HepG2 (cell line): ENCODE measurements at regions not wholly inside any gene's neighbourhood (a gene's known extent, or its start where the extent isn't known, plus 50 kb on each side); places are given as distances from the start of the nearest gene placed in this dataset.

Experiments used
- ATRX ChIP-seq: sonication (generic); formaldehyde crosslinking; IDR thresholded peaks from 2 replicates; pipeline ENCODE4 v1.4.0; 2020; ENCODE audit warnings: missing genetic modification reagents, borderline replicate concordance
- BORCS8-MEF2B ChIP-seq: sonication (generic); formaldehyde crosslinking; IDR thresholded peaks from 2 replicates; pipeline ENCODE4 v1.8.0; 2022; ENCODE audit warnings: mild to moderate bottlenecking, missing genetic modification reagents
- HMG20B ChIP-seq: conservative IDR thresholded peaks from 2 replicates; pipeline ENCODE4 v1.6.1; 2016; ENCODE audit warnings: missing genetic modification reagents, missing compliant biosample characterization
- HOXA7 ChIP-seq: sonication (generic); formaldehyde crosslinking; IDR thresholded peaks from 2 replicates; pipeline ENCODE4 v1.8.1; 2022; ENCODE audit warnings: mild to moderate bottlenecking, missing genetic modification reagents, moderate library complexity
- IRF2 ChIP-seq: IDR thresholded peaks from 2 replicates; pipeline ENCODE4 v1.6.1; 2018; ENCODE audit warnings: missing genetic modification reagents, missing compliant biosample characterization
- MBD4 ChIP-seq: IDR thresholded peaks from 2 replicates; pipeline ENCODE4 v1.6.1; 2012; ENCODE audit warnings: low read length, inconsistent platforms, borderline replicate concordance
- MBNL3 ChIP-seq: fragments of 250-450 bp; sonication (Bioruptor Pico); conservative IDR thresholded peaks from 2 replicates; pipeline ENCODE4 v1.8.0; 2022; ENCODE audit warnings: mild to moderate bottlenecking, inconsistent platforms
- NR2F1 ChIP-seq, 2 experiments: fragments of 450-650 bp in 1 of 2; formaldehyde crosslinking in 1 of 2; IDR thresholded peaks; 2 replicates each; pipeline versions ENCODE4 v1.5.0 to v1.6.1; 2016 to 2020; ENCODE audit warnings: mild to moderate bottlenecking in 1 of 2, missing compliant biosample characterization in 1 of 2, missing genetic modification reagents in 1 of 2, moderate library complexity in 1 of 2
- PTBP1 ChIP-seq: fragments of 200-400 bp; formaldehyde crosslinking; IDR thresholded peaks from 2 replicates; pipeline ENCODE4 v1.6.1; 2018; ENCODE audit warnings: low read length, low read depth; ENCODE audit not compliant: poor library complexity, severe bottlenecking
- SOX6 ChIP-seq, 2 experiments: fragments of 450-650 bp in 1 of 2; sonication (generic) in 1 of 2; formaldehyde crosslinking in 1 of 2; IDR thresholded peaks; 2 replicates each; pipeline versions ENCODE4 v1.4.0 to v1.6.1; 2017 to 2020; ENCODE audit warnings: antibody characterized with exemption in 1 of 2, mild to moderate bottlenecking in 1 of 2, missing genetic modification reagents in 1 of 2
- TEAD2 ChIP-seq: sonication (generic); formaldehyde crosslinking; IDR thresholded peaks from 2 replicates; pipeline ENCODE4 v1.9.0; 2021; ENCODE audit warnings: missing genetic modification reagents
- ZBTB40 ChIP-seq, 2 experiments: fragments of 450-650 bp in 1 of 2; sonication (generic) in 1 of 2; formaldehyde crosslinking in 1 of 2; IDR thresholded peaks; 2 replicates each; pipeline versions ENCODE4 v1.6.1 to v1.8.0; 2016 to 2022; ENCODE audit warnings: antibody characterized with exemption in 1 of 2, mild to moderate bottlenecking in 1 of 2, missing genetic modification reagents in 1 of 2
- ZNF256 ChIP-seq: sonication (generic); formaldehyde crosslinking; conservative IDR thresholded peaks from 2 replicates; pipeline ENCODE4 v1.4.0; 2020; ENCODE audit warnings: missing genetic modification reagents
- ZNF468 ChIP-seq: sonication (generic); formaldehyde crosslinking; IDR thresholded peaks from 2 replicates; pipeline ENCODE4 v1.8.0; 2022; ENCODE audit warnings: mild to moderate bottlenecking, moderate library complexity, missing genetic modification reagents
- ZNF670 ChIP-seq: sonication (generic); formaldehyde crosslinking; IDR thresholded peaks from 2 replicates; pipeline ENCODE4 v1.8.0; 2022; ENCODE audit warnings: mild to moderate bottlenecking, missing genetic modification reagents, borderline replicate concordance
- TF ChIP-seq, protein P1 (sequence below): sonication (generic); formaldehyde crosslinking; conservative IDR thresholded peaks from 2 replicates; pipeline ENCODE4 v1.4.0; 2020; ENCODE audit warnings: missing genetic modification reagents

GRCh38 chr21:39020751-39021477 lies 162.3 kb downstream of the PSMG1 start (continued):
- TF ChIP-seq ZBTB40 (IDR thresholded peaks at IDR 0.05) (no peak), ZBTB40 (CRISPR knock-in tag; IDR thresholded peaks at IDR 0.05) (peak; percentile 37; the same call in 1 of the 2 replicates), NR2F1 (CRISPR knock-in tag; IDR thresholded peaks at IDR 0.05) (peak; percentile 70 to 75; a peak in 3 of 4 replicates), HMG20B (CRISPR knock-in tag) (no peak), HOXA7 (CRISPR knock-in tag) (no peak), SOX6 (IDR thresholded peaks at IDR 0.05) (no peak), SOX6 (CRISPR knock-in tag; IDR thresholded peaks at IDR 0.05) (peak; percentile 49), ZNF256 (no peak), IRF2 (peak; percentile 66; the same call in 1 of the 2 replicates), ZNF468 (CRISPR knock-in tag) (no peak), ATRX (CRISPR knock-in tag) (no peak), BORCS8-MEF2B (CRISPR knock-in tag) (0 out of 2 replicates have a peak, but pooled peaks have one; percentile 13), PTBP1 (no peak), MBD4 (no peak), TEAD2 (no peak), MBNL3 (CRISPR knock-in tag) (no peak), ZNF670 (CRISPR knock-in tag) (peak; percentile 43; the same call in 1 of the 2 replicates)
- TF ChIP-seq, protein P1, sequence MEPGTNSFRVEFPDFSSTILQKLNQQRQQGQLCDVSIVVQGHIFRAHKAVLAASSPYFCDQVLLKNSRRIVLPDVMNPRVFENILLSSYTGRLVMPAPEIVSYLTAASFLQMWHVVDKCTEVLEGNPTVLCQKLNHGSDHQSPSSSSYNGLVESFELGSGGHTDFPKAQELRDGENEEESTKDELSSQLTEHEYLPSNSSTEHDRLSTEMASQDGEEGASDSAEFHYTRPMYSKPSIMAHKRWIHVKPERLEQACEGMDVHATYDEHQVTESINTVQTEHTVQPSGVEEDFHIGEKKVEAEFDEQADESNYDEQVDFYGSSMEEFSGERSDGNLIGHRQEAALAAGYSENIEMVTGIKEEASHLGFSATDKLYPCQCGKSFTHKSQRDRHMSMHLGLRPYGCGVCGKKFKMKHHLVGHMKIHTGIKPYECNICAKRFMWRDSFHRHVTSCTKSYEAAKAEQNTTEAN (CRISPR knock-in tag): peak; percentile 72; the same call in 1 of the 2 replicates
